Ovary (tissue), 3 donors: ENCODE measurements at regions not wholly inside any gene's neighbourhood (a gene's known extent, or its start where the extent isn't known, plus 50 kb on each side); places are given as distances from the start of the nearest gene placed in this dataset.

Experiments used
- CTCF ChIP-seq, 3 donors: fragments of 450-650 bp in 2 of 3; fragments of 200-600 bp in 1 of 3; IDR thresholded peaks; one replicate each; pipeline versions ENCODE4 v1.5.1 to v1.8.0; 2016 to 2022; ENCODE audit warnings: antibody characterized with exemption in 3 of 3, mild to moderate bottlenecking in 1 of 3
- EP300 ChIP-seq: sonication (generic); formaldehyde crosslinking; IDR thresholded peaks from one replicate; pipeline ENCODE4 v1.6.1; 2017; ENCODE audit warnings: antibody characterized with exemption
- POLR2A ChIP-seq: fragments of 450-650 bp; IDR thresholded peaks from one replicate; pipeline ENCODE4 v1.6.1; 2017; ENCODE audit warnings: antibody characterized with exemption, mild to moderate bottlenecking, moderate library complexity
- donor health status: DM: no; HTN: no; CAD: no.

DNA sequence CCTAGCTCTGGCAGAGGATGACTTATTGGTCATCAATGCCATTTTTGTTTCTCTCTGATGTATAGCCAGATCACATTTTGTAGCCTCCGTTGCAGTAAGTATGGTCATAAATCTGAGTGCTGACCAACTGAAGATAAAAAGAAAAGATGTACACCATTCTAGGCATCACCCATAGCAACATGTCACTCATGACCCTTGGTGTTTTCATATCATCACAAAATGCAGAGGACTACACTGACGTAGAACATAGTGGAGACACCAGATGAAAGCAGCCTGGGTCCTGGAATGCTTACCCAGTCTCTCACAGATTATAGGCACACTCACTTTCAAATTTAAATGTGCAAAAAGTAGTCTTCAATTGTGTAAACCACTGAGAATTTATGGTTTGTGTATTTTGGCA lies 172.8 kb downstream of the PDHA2 start:
- no peak for TF ChIP-seq CTCF (IDR thresholded peaks at IDR 0.05)
- no peak for TF ChIP-seq POLR2A
- TF ChIP-seq EP300: no peak
